Choroid plexus epithelial cell (primary cell): ENCODE measurements at regions not wholly inside any gene's neighbourhood (a gene's known extent, or its start where the extent isn't known, plus 50 kb on each side); places are given as distances from the start of the nearest gene placed in this dataset.

Experiments
- DNase-seq: peaks from one replicate; pipeline ENCODE4 v3.0.0-alpha.2; 2010; ENCODE audit warnings: low read depth
- H3K4me3 ChIP-seq: 2 replicates; pipeline ENCODE4 v1.5.1; 2011; ENCODE audit warnings: low read depth, mild to moderate bottlenecking, control low read depth, low read length, moderate library complexity
- CTCF ChIP-seq: conservative IDR thresholded peaks from 2 replicates; pipeline ENCODE4 v1.5.1; 2011; ENCODE audit warnings: low read depth, mild to moderate bottlenecking, control low read depth, inconsistent platforms, low read length, moderate library complexity

GRCh38 chr11:71112990-71113389 is 139.4 kb downstream of the SHANK2 start:
- no peak for TF ChIP-seq CTCF
- DNase-seq, result no peak
- H3K4me3 ChIP-seq, result no peak overlapping the region

GRCh38 chr11:71112454-71112853 is 139.9 kb downstream of the SHANK2 start:
- H3K4me3 ChIP-seq, result no peak overlapping the region
- TF ChIP-seq CTCF, result no peak
- DNase-seq, result no peak

GRCh38 chr11:71109586-71109985 is 142.8 kb downstream of the SHANK2 start:
- DNase-seq, result no peak
- no peak overlapping the region for H3K4me3 ChIP-seq
- TF ChIP-seq CTCF, result no peak

GRCh38 chr11:71109186-71109585 is 143.2 kb downstream of the SHANK2 start:
- no peak for DNase-seq
- H3K4me3 ChIP-seq, result no peak overlapping the region
- TF ChIP-seq CTCF, result no peak

GRCh38 chr11:71108013-71108865 is 144.1 kb downstream of the SHANK2 start:
- no peak overlapping the region for H3K4me3 ChIP-seq
- DNase-seq, result no peak
- no peak for TF ChIP-seq CTCF

GRCh38 chr11:71106671-71107070 is 145.7 kb downstream of the SHANK2 start:
- no peak overlapping the region for H3K4me3 ChIP-seq
- no peak for DNase-seq
- TF ChIP-seq CTCF, result no peak

GRCh38 chr11:71103266-71103665 is 149.1 kb downstream of the SHANK2 start:
- no peak overlapping the region for H3K4me3 ChIP-seq
- DNase-seq, result no peak

More at GRCh38 chr11:71103266-71103665, 149.1 kb downstream of the SHANK2 start:
- TF ChIP-seq CTCF, result no peak
